WTC11 (cell line): ENCODE measurements at regions not wholly inside any gene's neighbourhood (a gene's known extent, or its start where the extent isn't known, plus 50 kb on each side); places are given as distances from the start of the nearest gene placed in this dataset.

ENCODE experiments used
- ATF2 ChIP-seq: sonication (generic); formaldehyde crosslinking; IDR thresholded peaks from 2 replicates; pipeline ENCODE4 v1.8.1; 2022; ENCODE audit warnings: low read depth, missing genetic modification reagents, borderline replicate concordance
- CREB1 ChIP-seq: sonication (generic); formaldehyde crosslinking; IDR thresholded peaks from 2 replicates; pipeline ENCODE4 v1.8.0; 2023; ENCODE audit warnings: mild to moderate bottlenecking, missing genetic modification reagents
- CREM ChIP-seq: sonication (generic); formaldehyde crosslinking; IDR thresholded peaks from 2 replicates; pipeline ENCODE4 v1.8.1; 2022; ENCODE audit warnings: mild to moderate bottlenecking, missing genetic modification reagents, moderate library complexity
- CTCF ChIP-seq: fragments of 200-600 bp; IDR thresholded peaks from 2 replicates; pipeline ENCODE4 v1.8.0; 2022; ENCODE audit warnings: antibody characterized with exemption
- ZNF138 ChIP-seq: sonication (generic); formaldehyde crosslinking; conservative IDR thresholded peaks from 2 replicates; pipeline ENCODE4 v1.8.1; 2022; ENCODE audit warnings: mild to moderate bottlenecking, moderate library complexity, missing genetic modification reagents
- TF ChIP-seq, protein P1 (sequence below): fragments of 250-450 bp; sonication (Bioruptor Pico); IDR thresholded peaks from 2 replicates; pipeline ENCODE4 v1.9.0; 2021; ENCODE audit warnings: moderate library complexity, mild to moderate bottlenecking, inconsistent platforms, borderline replicate concordance

DNA sequence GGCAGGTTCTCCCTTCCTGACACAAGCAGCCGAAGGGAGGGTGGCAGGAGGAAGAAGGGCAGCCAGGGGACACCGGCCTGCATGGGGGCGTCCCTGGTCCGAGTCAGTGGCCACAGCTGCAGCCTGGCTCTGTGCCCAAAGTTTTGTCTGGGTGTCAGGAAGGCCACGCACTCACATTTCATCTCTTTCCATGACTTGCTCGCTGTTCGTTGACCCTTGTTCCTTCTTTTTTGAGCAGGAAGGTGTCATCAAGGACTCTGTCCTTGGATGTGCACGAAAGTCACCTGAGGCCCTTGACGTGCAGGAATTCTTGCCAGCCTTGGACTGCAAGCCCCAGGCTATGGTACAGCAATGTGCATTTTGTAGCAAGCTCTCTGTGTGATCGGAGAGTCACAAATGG lies 93.3 kb downstream of the TNFRSF13B start:
- TF ChIP-seq CTCF (no peak), CREM (CRISPR knock-in tag) (no peak), ZNF138 (CRISPR knock-in tag) (no peak), ATF2 (no peak), CREB1 (CRISPR knock-in tag) (no peak)
- TF ChIP-seq, protein P1, sequence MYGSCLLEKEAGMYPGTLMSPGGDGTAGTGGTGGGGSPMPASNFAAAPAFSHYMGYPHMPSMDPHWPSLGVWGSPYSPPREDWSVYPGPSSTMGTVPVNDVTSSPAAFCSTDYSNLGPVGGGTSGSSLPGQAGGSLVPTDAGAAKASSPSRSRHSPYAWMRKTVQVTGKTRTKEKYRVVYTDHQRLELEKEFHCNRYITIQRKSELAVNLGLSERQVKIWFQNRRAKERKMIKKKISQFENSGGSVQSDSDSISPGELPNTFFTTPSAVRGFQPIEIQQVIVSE = no peak
